ENCODE measurements at regions not wholly inside any gene's neighbourhood (a gene's known extent, or its start where the extent isn't known, plus 50 kb on each side); places are given as distances from the start of the nearest gene placed in this dataset.

DNA sequence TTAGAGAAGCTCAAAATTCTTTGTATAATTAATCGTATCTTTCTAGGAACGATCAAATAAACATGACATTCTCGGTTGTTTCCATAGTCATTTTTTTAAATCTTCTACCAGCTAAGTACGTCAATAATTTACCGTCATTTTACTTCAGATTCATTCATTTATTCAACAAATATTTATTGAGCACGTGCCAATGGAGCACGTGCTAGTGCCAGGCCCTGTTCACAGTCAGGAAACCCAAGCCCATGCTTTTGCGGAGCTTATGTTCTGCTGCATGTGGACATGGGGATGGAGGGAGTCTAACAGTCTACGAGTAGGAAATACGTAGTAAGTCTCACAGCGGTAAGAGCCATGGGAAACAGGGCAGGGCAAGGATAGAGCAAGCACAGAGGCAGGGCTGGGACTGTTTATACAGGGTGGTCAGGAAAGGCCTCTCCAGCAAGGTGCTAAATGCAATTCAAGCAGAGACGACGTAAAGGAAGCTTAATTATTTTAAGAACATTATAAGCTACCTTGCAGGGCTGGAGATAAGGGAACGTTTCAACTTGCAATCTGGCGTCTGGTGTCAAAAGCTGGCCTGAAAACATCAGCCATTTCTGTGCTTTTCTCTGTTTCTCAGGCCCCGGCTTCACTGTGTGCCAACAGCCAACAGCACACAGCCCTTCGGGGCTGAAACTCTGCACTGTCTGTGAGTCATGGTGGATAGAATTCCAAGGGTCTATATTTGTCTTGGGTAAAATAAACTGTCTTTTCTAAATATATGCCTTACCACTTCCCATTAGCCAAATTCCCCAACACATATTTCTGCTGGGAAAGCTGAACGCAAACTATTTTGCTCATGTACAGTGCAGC lies 517.1 kb upstream of the ZFP42 start:
- no peaks in the 10 kb centered on the region for H3K9me3 ChIP-seq (ENCODE audit: control insufficient read depth, insufficient read depth, low read depth, low read length)
- no peak overlapping the region; the same call in 1 of the 2 replicates for H3K27ac ChIP-seq (ENCODE audit: extremely low read depth, low read depth, low read length)
- 0 out of 2 replicates have a peak, but pooled peaks cover 2% of the 10 kb centered on the region for H3K4me1 ChIP-seq (ENCODE audit: control insufficient read depth, insufficient read depth, low read length)
- no peaks in the 10 kb centered on the region for H3K36me3 ChIP-seq (ENCODE audit: control insufficient read depth in 2 of 2, insufficient read depth in 1 of 2, low read length in 2 of 2)
- ChIA-PET CTCF (interaction anchor here (0.6 kb wide), 1 partner anchor 12 kb away, joined by 4 read pairs; no protein-coding TSS in a partner anchor), POLR2A (no interaction called here)
- no peak overlapping the region for H3K4me3 ChIP-seq (ENCODE audit: low read depth, low read length)
- no peak for TF ChIP-seq ZNF214 (tag by site-specific recombination; IDR thresholded peaks at IDR 0.05; ENCODE audit: borderline replicate concordance)
- TF ChIP-seq, protein P1, sequence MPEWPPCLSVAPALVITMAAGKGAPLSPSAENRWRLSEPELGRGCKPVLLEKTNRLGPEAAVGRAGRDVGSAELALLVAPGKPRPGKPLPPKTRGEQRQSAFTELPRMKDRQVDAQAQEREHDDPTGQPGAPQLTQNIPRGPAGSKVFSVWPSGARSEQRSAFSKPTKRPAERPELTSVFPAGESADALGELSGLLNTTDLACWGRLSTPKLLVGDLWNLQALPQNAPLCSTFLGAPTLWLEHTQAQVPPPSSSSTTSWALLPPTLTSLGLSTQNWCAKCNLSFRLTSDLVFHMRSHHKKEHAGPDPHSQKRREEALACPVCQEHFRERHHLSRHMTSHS (tag by site-specific recombination; IDR thresholded peaks at IDR 0.05) = no peak
- TF ChIP-seq ZNF184 (tag by site-specific recombination; IDR thresholded peaks at IDR 0.05) = no peak
- TF ChIP-seq FEZF1 (tag by site-specific recombination; IDR thresholded peaks at IDR 0.05) = no peak
- no peak for TF ChIP-seq ZNF521 (tag by site-specific recombination; IDR thresholded peaks at IDR 0.05)
- no peak for TF ChIP-seq GLI4 (tag by site-specific recombination; IDR thresholded peaks at IDR 0.05)
- TF ChIP-seq ZNF404 (tag by site-specific recombination; IDR thresholded peaks at IDR 0.05) = no peak
- TF ChIP-seq, protein P2, sequence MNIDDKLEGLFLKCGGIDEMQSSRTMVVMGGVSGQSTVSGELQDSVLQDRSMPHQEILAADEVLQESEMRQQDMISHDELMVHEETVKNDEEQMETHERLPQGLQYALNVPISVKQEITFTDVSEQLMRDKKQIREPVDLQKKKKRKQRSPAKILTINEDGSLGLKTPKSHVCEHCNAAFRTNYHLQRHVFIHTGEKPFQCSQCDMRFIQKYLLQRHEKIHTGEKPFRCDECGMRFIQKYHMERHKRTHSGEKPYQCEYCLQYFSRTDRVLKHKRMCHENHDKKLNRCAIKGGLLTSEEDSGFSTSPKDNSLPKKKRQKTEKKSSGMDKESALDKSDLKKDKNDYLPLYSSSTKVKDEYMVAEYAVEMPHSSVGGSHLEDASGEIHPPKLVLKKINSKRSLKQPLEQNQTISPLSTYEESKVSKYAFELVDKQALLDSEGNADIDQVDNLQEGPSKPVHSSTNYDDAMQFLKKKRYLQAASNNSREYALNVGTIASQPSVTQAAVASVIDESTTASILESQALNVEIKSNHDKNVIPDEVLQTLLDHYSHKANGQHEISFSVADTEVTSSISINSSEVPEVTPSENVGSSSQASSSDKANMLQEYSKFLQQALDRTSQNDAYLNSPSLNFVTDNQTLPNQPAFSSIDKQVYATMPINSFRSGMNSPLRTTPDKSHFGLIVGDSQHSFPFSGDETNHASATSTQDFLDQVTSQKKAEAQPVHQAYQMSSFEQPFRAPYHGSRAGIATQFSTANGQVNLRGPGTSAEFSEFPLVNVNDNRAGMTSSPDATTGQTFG (tag by site-specific recombination; IDR thresholded peaks at IDR 0.05; ENCODE audit: borderline replicate concordance) = no peak

DNA sequence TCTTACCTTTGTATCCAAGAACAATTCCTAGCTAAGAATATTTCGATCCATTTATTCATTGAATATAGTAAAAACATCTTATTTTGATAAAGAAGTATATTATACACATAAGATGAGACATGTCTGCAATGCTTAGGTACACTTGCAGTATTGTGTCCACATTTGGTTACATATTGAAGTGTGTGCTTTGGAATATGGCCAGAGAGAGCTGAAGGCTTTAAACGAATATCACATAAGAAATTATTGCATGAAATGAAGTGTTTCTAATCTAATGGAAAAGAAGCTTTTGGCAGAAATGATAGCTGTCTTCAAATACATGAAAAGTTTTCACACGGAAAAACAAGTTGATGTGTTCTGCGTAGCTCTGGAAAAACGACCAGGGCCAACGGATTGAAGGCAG lies 516.1 kb upstream of the ZFP42 start:
- H3K36me3 ChIP-seq (ENCODE audit: control insufficient read depth in 2 of 2, insufficient read depth in 1 of 2, low read length in 2 of 2) = no peaks in the 10 kb centered on the region
- ChIA-PET CTCF (no interaction called here), POLR2A (no interaction called here)
- H3K27ac ChIP-seq (ENCODE audit: extremely low read depth, low read depth, low read length) = no peak overlapping the region
- H3K9me3 ChIP-seq (ENCODE audit: control insufficient read depth, insufficient read depth, low read depth, low read length) = no peaks in the 10 kb centered on the region
- H3K4me3 ChIP-seq (ENCODE audit: low read depth, low read length) = no peak overlapping the region
- H3K4me1 ChIP-seq (ENCODE audit: control insufficient read depth, insufficient read depth, low read length) = 0 out of 2 replicates have a peak, but pooled peaks cover 2% of the 10 kb centered on the region
- no peak for TF ChIP-seq ZSCAN30 (tag by site-specific recombination; IDR thresholded peaks at IDR 0.05)
- no peak for TF ChIP-seq ZNF394 (tag by site-specific recombination; IDR thresholded peaks at IDR 0.05; ENCODE audit: borderline replicate concordance)
- TF ChIP-seq ZNF610 (tag by site-specific recombination; IDR thresholded peaks at IDR 0.05; ENCODE audit: borderline replicate concordance) = no peak
- no peak for TF ChIP-seq ZBTB1 (tag by site-specific recombination; IDR thresholded peaks at IDR 0.05)
- TF ChIP-seq, protein P2 (tag by site-specific recombination; IDR thresholded peaks at IDR 0.05; ENCODE audit: borderline replicate concordance) = no peak
- no peak for TF ChIP-seq ZNF214 (tag by site-specific recombination; IDR thresholded peaks at IDR 0.05; ENCODE audit: borderline replicate concordance)
- TF ChIP-seq ZNF704 (tag by site-specific recombination; IDR thresholded peaks at IDR 0.05) = no peak
- no peak for TF ChIP-seq ZNF664 (tag by site-specific recombination; IDR thresholded peaks at IDR 0.05)
- TF ChIP-seq KLF16 (tag by site-specific recombination; IDR thresholded peaks at IDR 0.05) = no peak
- no peak for TF ChIP-seq ZEB2 (tag by site-specific recombination; IDR thresholded peaks at IDR 0.05)
- no peak for TF ChIP-seq ZNF830 (tag by site-specific recombination; IDR thresholded peaks at IDR 0.05; ENCODE audit: low read depth)
- no peak for TF ChIP-seq ZSCAN18 (tag by site-specific recombination; IDR thresholded peaks at IDR 0.05)
- TF ChIP-seq ZNF311 (tag by site-specific recombination; IDR thresholded peaks at IDR 0.05; ENCODE audit: borderline replicate concordance) = no peak
- TF ChIP-seq HOXC10 (CRISPR knock-in tag; IDR thresholded peaks at IDR 0.05) = no peak
- TF ChIP-seq KLF10 (tag by site-specific recombination; IDR thresholded peaks at IDR 0.05) = no peak
- TF ChIP-seq ZNF670 (tag by site-specific recombination; IDR thresholded peaks at IDR 0.05; ENCODE audit: low read depth) = no peak
- TF ChIP-seq ZNF341 (tag by site-specific recombination; IDR thresholded peaks at IDR 0.05; ENCODE audit: low read depth) = no peak
- TF ChIP-seq ZSCAN5A (tag by site-specific recombination; IDR thresholded peaks at IDR 0.05) = no peak

Data from HEK293 (cell line).